ENCODE measurements at regions not wholly inside any gene's neighbourhood (a gene's known extent, or its start where the extent isn't known, plus 50 kb on each side); places are given as distances from the start of the nearest gene placed in this dataset.

GRCh38 chr10:36263871-36264270 is 621.8 kb upstream of the FZD8 start:
- Histone ChIP-seq H3K9ac (no peak overlapping the region), H3K36me3 (ENCODE audit: control insufficient read depth, insufficient read depth, low read length) (no peaks in the 10 kb centered on the region), H2AFZ (no peak overlapping the region), H3K9me3 (ENCODE audit: control insufficient read depth, low read length) (no peaks in the 10 kb centered on the region), H3K27me3 (ENCODE audit: control insufficient read depth, insufficient read depth, low read length) (no peaks in the 10 kb centered on the region), H3K27ac (no peak overlapping the region), H3K4me2 (ENCODE audit: low read length) (no peak overlapping the region), H3K4me3 (ENCODE audit: low read depth, low read length) (no peak overlapping the region), H3K4me1 (no peaks in the 10 kb centered on the region), H3K79me2 (no peaks in the 10 kb centered on the region)
- no peak for TF ChIP-seq CTCF (IDR thresholded peaks at IDR 0.05)

- Histone ChIP-seq H3K9me3 (ENCODE audit: control insufficient read depth, low read length) (no peaks in the 10 kb centered on the region), H3K4me2 (ENCODE audit: low read length) (no peak overlapping the region), H3K27ac (no peak overlapping the region), H3K4me3 (ENCODE audit: low read depth, low read length) (no peak overlapping the region), H3K9ac (no peak overlapping the region), H3K27me3 (ENCODE audit: control insufficient read depth, insufficient read depth, low read length) (no peaks in the 10 kb centered on the region), H3K79me2 (no peaks in the 10 kb centered on the region), H3K4me1 (no peaks in the 10 kb centered on the region), H2AFZ (no peak overlapping the region), H3K36me3 (ENCODE audit: control insufficient read depth, insufficient read depth, low read length) (no peaks in the 10 kb centered on the region)
- no peak for TF ChIP-seq CTCF (IDR thresholded peaks at IDR 0.05)
These were observed 614.9 kb upstream of the FZD8 start for GRCh38 chr10:36256948-36257356.

- H3K27ac ChIP-seq: no peak overlapping the region
These were observed 614.1 kb upstream of the FZD8 start for GRCh38 chr10:36256166-36256565.

GRCh38 chr10:36254199-36254598 is 612.1 kb upstream of the FZD8 start:
- Histone ChIP-seq H3K27ac (no peak overlapping the region), H3K27me3 (ENCODE audit: control insufficient read depth, insufficient read depth, low read length) (no peaks in the 10 kb centered on the region), H3K9me3 (ENCODE audit: control insufficient read depth, low read length) (no peaks in the 10 kb centered on the region), H3K4me2 (ENCODE audit: low read length) (no peak overlapping the region), H3K79me2 (no peaks in the 10 kb centered on the region), H2AFZ (no peak overlapping the region), H3K4me3 (ENCODE audit: low read depth, low read length) (no peak overlapping the region), H3K9ac (no peak overlapping the region), H3K4me1 (no peaks in the 10 kb centered on the region), H3K36me3 (ENCODE audit: control insufficient read depth, insufficient read depth, low read length) (no peaks in the 10 kb centered on the region)
- no peak for TF ChIP-seq CTCF (IDR thresholded peaks at IDR 0.05)

More at GRCh38 chr10:36256166-36256565, 614.1 kb upstream of the FZD8 start:
- Histone ChIP-seq H3K27me3 (ENCODE audit: control insufficient read depth, insufficient read depth, low read length) (no peaks in the 10 kb centered on the region), H3K36me3 (ENCODE audit: control insufficient read depth, insufficient read depth, low read length) (no peaks in the 10 kb centered on the region), H2AFZ (no peak overlapping the region), H3K79me2 (no peaks in the 10 kb centered on the region), H3K9me3 (ENCODE audit: control insufficient read depth, low read length) (no peaks in the 10 kb centered on the region), H3K9ac (no peak overlapping the region), H3K4me2 (ENCODE audit: low read length) (no peak overlapping the region), H3K4me1 (no peaks in the 10 kb centered on the region), H3K4me3 (ENCODE audit: low read depth, low read length) (no peak overlapping the region)
- TF ChIP-seq CTCF (IDR thresholded peaks at IDR 0.05): no peak

- Histone ChIP-seq H3K27me3 (ENCODE audit: control insufficient read depth, insufficient read depth, low read length) (no peaks in the 10 kb centered on the region), H2AFZ (no peak overlapping the region), H3K9ac (no peak overlapping the region), H3K4me2 (ENCODE audit: low read length) (no peak overlapping the region), H3K4me3 (ENCODE audit: low read depth, low read length) (no peak overlapping the region), H3K36me3 (ENCODE audit: control insufficient read depth, insufficient read depth, low read length) (no peaks in the 10 kb centered on the region), H3K9me3 (ENCODE audit: control insufficient read depth, low read length) (no peaks in the 10 kb centered on the region), H3K4me1 (no peaks in the 10 kb centered on the region), H3K79me2 (no peaks in the 10 kb centered on the region), H3K27ac (no peak overlapping the region)
- no peak for TF ChIP-seq CTCF (IDR thresholded peaks at IDR 0.05)
These were observed 611.6 kb upstream of the FZD8 start for GRCh38 chr10:36253731-36254130.

Measured in parathyroid adenoma (tissue), 2 donors.